SK-N-SH (cell line): ENCODE measurements at regions not wholly inside any gene's neighbourhood (a gene's known extent, or its start where the extent isn't known, plus 50 kb on each side); places are given as distances from the start of the nearest gene placed in this dataset.

Experiments used
- JUND ChIP-seq: IDR thresholded peaks from 2 replicates; pipeline ENCODE4 v1.4.0; 2012
- RFX5 ChIP-seq: IDR thresholded peaks from 2 replicates; pipeline ENCODE4 v1.6.1; 2012; ENCODE audit warnings: mild to moderate bottlenecking, improper control_type of control experiment, low read length
- SIN3A ChIP-seq: IDR thresholded peaks from 2 replicates; pipeline ENCODE4 v1.6.1; 2012; ENCODE audit warnings: low read depth, mild to moderate bottlenecking, low read length, moderate library complexity, borderline replicate concordance
- YY1 ChIP-seq: IDR thresholded peaks from 2 replicates; pipeline ENCODE4 v1.4.0; 2012; ENCODE audit warnings: low read depth, mild to moderate bottlenecking
- TF ChIP-seq, protein P1 (sequence below): fragments of 200-600 bp; sonication (generic); IDR thresholded peaks from 2 replicates; pipeline ENCODE4 v1.6.1; 2017; ENCODE audit warnings: antibody characterized with exemption, mild to moderate bottlenecking, moderate library complexity

DNA sequence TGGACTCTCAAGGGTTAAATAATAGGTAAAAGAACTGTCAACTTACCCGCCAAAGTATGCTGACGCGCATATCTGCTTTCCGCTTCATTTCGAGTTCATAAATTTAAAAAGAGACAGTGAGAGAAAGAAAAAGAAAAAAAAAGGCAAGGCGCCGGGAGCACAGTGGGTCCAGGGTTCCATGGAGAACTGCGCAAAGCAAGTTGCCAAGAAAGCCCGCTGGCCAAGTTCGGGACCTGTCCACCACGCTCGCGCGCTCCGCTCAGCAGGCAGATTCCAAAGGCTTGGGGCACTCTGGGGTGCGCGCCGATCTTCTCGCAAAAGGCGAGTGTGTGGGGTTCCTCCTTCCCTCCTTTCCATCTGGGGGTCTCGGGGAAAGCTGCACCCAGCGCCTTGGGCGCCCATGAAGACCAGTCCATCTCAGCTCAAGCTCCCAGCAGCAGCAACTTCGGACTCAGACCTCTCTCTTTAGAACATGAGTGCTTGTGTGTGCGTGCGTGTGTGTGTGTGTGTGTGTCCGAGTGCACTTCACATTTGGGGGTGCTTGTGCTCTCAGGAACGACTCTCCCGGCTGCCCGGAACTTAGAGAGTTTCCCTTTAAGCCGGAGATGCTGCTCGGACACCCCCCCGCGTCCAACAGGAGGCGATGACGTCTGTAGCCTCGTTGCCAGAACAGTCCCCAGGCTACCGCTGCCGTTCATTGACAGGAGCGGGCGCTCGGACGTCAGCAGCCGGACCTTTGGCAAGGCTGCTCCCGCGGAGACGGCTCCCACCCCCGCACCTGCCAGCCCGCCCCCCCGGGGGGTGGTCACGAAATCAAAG lies 180.0 kb downstream of the TBXT start:
- TF ChIP-seq JUND = no peak
- TF ChIP-seq, protein P1, sequence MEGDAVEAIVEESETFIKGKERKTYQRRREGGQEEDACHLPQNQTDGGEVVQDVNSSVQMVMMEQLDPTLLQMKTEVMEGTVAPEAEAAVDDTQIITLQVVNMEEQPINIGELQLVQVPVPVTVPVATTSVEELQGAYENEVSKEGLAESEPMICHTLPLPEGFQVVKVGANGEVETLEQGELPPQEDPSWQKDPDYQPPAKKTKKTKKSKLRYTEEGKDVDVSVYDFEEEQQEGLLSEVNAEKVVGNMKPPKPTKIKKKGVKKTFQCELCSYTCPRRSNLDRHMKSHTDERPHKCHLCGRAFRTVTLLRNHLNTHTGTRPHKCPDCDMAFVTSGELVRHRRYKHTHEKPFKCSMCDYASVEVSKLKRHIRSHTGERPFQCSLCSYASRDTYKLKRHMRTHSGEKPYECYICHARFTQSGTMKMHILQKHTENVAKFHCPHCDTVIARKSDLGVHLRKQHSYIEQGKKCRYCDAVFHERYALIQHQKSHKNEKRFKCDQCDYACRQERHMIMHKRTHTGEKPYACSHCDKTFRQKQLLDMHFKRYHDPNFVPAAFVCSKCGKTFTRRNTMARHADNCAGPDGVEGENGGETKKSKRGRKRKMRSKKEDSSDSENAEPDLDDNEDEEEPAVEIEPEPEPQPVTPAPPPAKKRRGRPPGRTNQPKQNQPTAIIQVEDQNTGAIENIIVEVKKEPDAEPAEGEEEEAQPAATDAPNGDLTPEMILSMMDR = no peak
- TF ChIP-seq YY1 = no peak
- no peak for TF ChIP-seq RFX5
- TF ChIP-seq SIN3A = no peak
